Fibroblast of lung (primary cell): ENCODE measurements at regions not wholly inside any gene's neighbourhood (a gene's known extent, or its start where the extent isn't known, plus 50 kb on each side); places are given as distances from the start of the nearest gene placed in this dataset.

Experiments used
- DNase-seq, 2 donors: peaks; one replicate each; pipeline versions ENCODE4 v3.0.0 to v3.0.0-alpha.2; 2010; ENCODE audit warnings: low read depth in 2 of 2
- H2AFZ ChIP-seq: 2 replicates; pipeline ENCODE4 v1.5.1; 2012; ENCODE audit warnings: low read length, control low read depth, inconsistent platforms
- H3K27ac ChIP-seq: 2 replicates; pipeline ENCODE4 v1.5.1; 2011; ENCODE audit warnings: low read length, control low read depth; ENCODE audit not compliant: insufficient read depth
- H3K27me3 ChIP-seq: 2 replicates; pipeline ENCODE4 v1.5.1; 2011; ENCODE audit warnings: mild to moderate bottlenecking, low read length; ENCODE audit not compliant: control insufficient read depth, insufficient read depth
- H3K36me3 ChIP-seq: 2 replicates; pipeline ENCODE4 v1.5.1; 2011; ENCODE audit warnings: low read length; ENCODE audit not compliant: control insufficient read depth, insufficient read depth
- H3K4me1 ChIP-seq: 2 replicates; pipeline ENCODE4 v1.5.1; 2011; ENCODE audit warnings: low read length; ENCODE audit not compliant: control insufficient read depth, insufficient read depth; ENCODE audit errors: extremely low read depth
- H3K4me2 ChIP-seq: 2 replicates; pipeline ENCODE4 v1.5.1; 2011; ENCODE audit warnings: low read length, control low read depth; ENCODE audit not compliant: insufficient read depth; ENCODE audit errors: extremely low read depth
- H3K4me3 ChIP-seq, 4 experiments: fragments of 200-600 bp in 1 of 4; sonication (generic) in 1 of 4; replicated peaks in 1 of 4; 2 replicates each; pipeline ENCODE4 v1.5.1; 2011 to 2016; ENCODE audit warnings: low read length in 4 of 4, low read depth in 3 of 4, mild to moderate bottlenecking in 3 of 4, control low read depth in 2 of 4, inconsistent platforms in 1 of 4, mixed read lengths in 1 of 4; ENCODE audit not compliant: insufficient read depth in 1 of 4; ENCODE audit errors: control extremely low read depth in 1 of 4
- H3K79me2 ChIP-seq: 2 replicates; pipeline ENCODE4 v1.5.1; 2012; ENCODE audit warnings: mild to moderate bottlenecking, low read length, inconsistent platforms; ENCODE audit not compliant: control insufficient read depth, insufficient read depth
- H3K9ac ChIP-seq: 2 replicates; pipeline ENCODE4 v1.5.1; 2011; ENCODE audit warnings: mild to moderate bottlenecking, low read length, control low read depth; ENCODE audit not compliant: insufficient read depth
- H3K9me3 ChIP-seq: 2 replicates; pipeline ENCODE4 v1.5.1; 2012; ENCODE audit warnings: low read depth, low read length; ENCODE audit not compliant: control insufficient read depth, insufficient read depth
- H4K20me1 ChIP-seq: 2 replicates; pipeline ENCODE4 v1.5.1; 2011; ENCODE audit warnings: low read length; ENCODE audit not compliant: control insufficient read depth, insufficient read depth; ENCODE audit errors: extremely low read depth
- EZH2 ChIP-seq: IDR thresholded peaks from 2 replicates; pipeline ENCODE4 v1.5.1; 2012; ENCODE audit warnings: low read length, control low read depth, mild to moderate bottlenecking; ENCODE audit errors: missing control alignments
- TF ChIP-seq, protein P1 (sequence below), 2 donors: IDR thresholded peaks in 1 of 2; conservative IDR thresholded peaks in 1 of 2; 1 replicate in 1 of 2; 2 replicates in 1 of 2; pipeline ENCODE4 v1.5.1; 2011 to 2012; ENCODE audit warnings: low read length in 2 of 2, control low read depth in 1 of 2, inconsistent platforms in 1 of 2, low read depth in 1 of 2, mild to moderate bottlenecking in 1 of 2

DNA sequence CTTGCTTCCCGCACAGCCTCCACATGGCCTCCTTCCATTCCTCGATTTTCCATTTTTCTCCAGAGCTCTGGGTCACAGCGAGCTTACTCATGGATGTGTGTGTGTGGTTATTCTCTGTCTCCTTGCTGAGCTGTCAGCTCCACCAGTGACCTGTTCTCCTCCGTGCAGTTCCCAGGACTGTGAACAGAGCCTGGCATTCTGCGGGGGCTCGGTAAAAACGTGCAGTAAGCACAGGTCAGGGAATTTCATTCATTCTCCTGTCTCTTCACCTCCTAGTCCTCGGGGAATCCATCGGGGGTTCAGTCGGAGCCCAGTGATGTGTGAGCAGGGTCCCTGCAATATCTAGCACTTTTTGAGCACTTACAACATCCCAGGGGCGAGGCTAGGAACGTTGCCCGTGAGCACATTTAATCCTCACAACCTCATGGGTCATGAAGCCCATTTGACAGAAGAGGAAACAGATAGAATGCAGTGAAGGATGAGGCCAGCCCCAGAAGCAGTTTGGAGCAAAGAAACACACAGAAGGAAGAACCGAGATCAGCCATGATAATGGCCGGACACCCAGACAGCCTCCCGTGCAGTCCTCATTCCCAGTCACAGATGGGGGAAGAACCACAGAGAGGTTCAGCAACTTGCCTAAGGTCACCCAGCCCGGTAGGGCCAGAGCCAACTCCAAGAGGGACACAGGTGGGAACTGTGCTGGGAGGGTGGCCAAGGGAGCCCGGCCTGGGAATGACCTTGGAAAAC, 183.2 kb upstream of the GSE1 start:
- H3K4me2 ChIP-seq = no peak overlapping the region
- H3K9ac ChIP-seq = no peak overlapping the region
- no peaks in the 10 kb centered on the region for H3K36me3 ChIP-seq
- no peak overlapping the region for H3K27ac ChIP-seq
- H3K79me2 ChIP-seq = no peaks in the 10 kb centered on the region
- H4K20me1 ChIP-seq = no peaks in the 10 kb centered on the region
- H2AFZ ChIP-seq = no peak overlapping the region
- TF ChIP-seq EZH2 = no peak
- TF ChIP-seq, protein P1, sequence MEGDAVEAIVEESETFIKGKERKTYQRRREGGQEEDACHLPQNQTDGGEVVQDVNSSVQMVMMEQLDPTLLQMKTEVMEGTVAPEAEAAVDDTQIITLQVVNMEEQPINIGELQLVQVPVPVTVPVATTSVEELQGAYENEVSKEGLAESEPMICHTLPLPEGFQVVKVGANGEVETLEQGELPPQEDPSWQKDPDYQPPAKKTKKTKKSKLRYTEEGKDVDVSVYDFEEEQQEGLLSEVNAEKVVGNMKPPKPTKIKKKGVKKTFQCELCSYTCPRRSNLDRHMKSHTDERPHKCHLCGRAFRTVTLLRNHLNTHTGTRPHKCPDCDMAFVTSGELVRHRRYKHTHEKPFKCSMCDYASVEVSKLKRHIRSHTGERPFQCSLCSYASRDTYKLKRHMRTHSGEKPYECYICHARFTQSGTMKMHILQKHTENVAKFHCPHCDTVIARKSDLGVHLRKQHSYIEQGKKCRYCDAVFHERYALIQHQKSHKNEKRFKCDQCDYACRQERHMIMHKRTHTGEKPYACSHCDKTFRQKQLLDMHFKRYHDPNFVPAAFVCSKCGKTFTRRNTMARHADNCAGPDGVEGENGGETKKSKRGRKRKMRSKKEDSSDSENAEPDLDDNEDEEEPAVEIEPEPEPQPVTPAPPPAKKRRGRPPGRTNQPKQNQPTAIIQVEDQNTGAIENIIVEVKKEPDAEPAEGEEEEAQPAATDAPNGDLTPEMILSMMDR (conservative IDR thresholded peaks at IDR 0.05 in 1 of 2, IDR thresholded peaks at IDR 0.05 in 1 of 2; ENCODE audit: low read depth in 1 of 2, low read length in 2 of 2) = no peak
- DNase-seq = no peak
- no peaks in the 10 kb centered on the region for H3K4me1 ChIP-seq
- no peak overlapping the region for H3K4me3 ChIP-seq
- H3K9me3 ChIP-seq = no peaks in the 10 kb centered on the region
- no peaks in the 10 kb centered on the region for H3K27me3 ChIP-seq

DNA sequence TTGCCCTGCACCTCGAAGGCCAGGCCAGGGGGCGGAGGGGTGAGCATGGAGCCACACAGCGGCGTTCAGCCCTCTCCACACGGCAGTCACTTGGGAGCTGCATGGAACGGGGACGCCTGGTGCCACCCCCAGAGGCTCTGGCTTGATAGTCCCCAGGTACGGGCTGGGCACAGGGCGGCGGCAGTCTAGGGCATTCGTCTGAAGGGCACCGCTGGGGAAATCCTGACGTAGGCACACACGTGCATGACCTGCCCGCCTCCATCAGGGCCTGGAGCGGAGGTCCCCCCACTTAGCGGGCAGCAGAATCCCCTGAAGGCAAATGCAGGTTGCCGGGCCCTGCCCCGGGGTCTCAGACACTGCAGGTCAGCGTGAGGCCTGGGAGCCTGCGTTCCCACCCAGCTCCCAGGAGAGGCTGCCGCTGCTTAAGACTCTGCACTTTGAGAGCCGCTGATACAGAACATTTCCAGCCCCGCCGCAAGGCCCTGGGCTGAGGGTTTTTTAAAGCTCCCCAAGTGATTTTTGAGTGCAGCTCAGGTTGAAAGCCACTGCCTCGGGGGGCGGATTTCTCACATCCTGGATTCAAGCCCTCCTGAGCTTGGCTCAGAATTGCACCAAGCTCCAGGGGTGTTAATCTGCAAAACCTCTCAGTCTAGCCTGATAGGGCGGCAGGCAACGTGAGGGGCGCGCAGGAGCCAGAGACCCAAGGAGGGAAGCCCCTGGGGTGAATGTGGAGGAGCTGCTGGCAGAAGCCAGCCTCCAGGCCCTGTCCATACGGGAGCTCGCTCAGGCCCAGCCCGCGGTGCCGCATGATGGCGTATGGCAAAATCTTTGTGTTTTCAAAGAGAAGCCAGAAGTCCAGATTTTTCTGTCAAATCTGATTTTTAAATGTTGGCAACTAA, 182.3 kb upstream of the GSE1 start:
- Histone ChIP-seq H2AFZ (no peak overlapping the region), H3K4me2 (no peak overlapping the region), H3K9me3 (no peaks in the 10 kb centered on the region), H3K36me3 (no peaks in the 10 kb centered on the region), H3K27ac (no peak overlapping the region), H3K4me1 (no peaks in the 10 kb centered on the region), H4K20me1 (no peaks in the 10 kb centered on the region), H3K4me3 (no peak overlapping the region), H3K27me3 (no peaks in the 10 kb centered on the region), H3K79me2 (no peaks in the 10 kb centered on the region), H3K9ac (no peak overlapping the region)
- TF ChIP-seq, protein P1 (conservative IDR thresholded peaks at IDR 0.05 in 1 of 2, IDR thresholded peaks at IDR 0.05 in 1 of 2; ENCODE audit: low read depth in 1 of 2, low read length in 2 of 2) = no peak
- no peak for TF ChIP-seq EZH2
- DNase-seq = no peak

DNA sequence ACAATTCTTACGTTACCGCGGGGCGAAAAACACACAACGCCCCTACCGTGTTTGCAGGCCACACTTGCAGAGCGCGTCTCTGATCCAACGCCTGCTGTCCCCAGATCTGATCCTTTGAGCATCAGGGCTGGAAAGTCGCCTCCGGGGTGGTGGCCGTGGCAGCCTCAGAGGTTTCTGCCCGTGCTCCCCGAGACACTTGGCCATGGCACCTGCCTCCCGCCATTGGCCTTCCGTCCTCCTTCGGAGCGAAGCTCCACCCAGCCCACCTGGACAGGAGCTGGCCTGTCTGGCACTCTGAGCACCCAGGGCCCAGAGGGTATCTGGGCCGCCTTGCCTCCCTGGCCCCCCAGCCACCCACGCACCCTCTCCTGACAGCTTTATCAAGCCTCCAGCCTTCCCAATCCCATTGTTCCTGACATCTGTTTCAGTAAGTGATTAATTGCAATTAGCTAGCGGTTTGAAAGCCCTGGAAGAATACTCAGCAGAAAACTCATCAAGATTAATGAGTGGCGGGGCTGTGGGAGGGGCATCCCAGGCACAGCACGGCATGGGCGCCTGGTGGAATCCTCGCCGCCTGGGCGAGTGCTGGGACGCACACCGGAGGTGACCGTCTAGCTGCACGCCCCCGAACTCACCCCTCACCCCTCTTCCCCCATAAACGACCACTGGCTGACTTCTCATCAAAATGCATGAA, 181.5 kb upstream of the GSE1 start:
- no peak overlapping the region for H2AFZ ChIP-seq
- no peak overlapping the region for H3K9ac ChIP-seq
- TF ChIP-seq, protein P1 (conservative IDR thresholded peaks at IDR 0.05 in 1 of 2, IDR thresholded peaks at IDR 0.05 in 1 of 2; ENCODE audit: low read depth in 1 of 2, low read length in 2 of 2) = no peak
- TF ChIP-seq EZH2 = no peak
- no peak overlapping the region for H3K27ac ChIP-seq
- no peaks in the 10 kb centered on the region for H3K9me3 ChIP-seq
- H3K27me3 ChIP-seq = no peaks in the 10 kb centered on the region
- H3K4me2 ChIP-seq = no peak overlapping the region
- H4K20me1 ChIP-seq = no peaks in the 10 kb centered on the region
- H3K36me3 ChIP-seq = no peaks in the 10 kb centered on the region
- H3K4me1 ChIP-seq = no peaks in the 10 kb centered on the region
- H3K79me2 ChIP-seq = no peaks in the 10 kb centered on the region
- no peak overlapping the region for H3K4me3 ChIP-seq
- DNase-seq = peak in 1 of 2 donors; percentile 21
